B cell (primary cell): ENCODE measurements at regions not wholly inside any gene's neighbourhood (a gene's known extent, or its start where the extent isn't known, plus 50 kb on each side); places are given as distances from the start of the nearest gene placed in this dataset.

Experiments used
- ATAC-seq: fragments of 200-7000 bp; cut with Tn5 transposase; one replicate; pipeline ENCODE4 v1.10.0; 2021; ENCODE audit warnings: low read depth, mild to moderate bottlenecking, moderate number of reproducible peaks, moderate library complexity
- CTCF ChIA-PET: fragments of 350-600 bp; sonication (Branson Sonifier 250); formaldehyde crosslinking; loops from one replicate; lab custom pipeline; 2021; ENCODE audit warnings: antibody characterized with exemption, inconsistent platforms; lab: Charles Lee
- POLR2A ChIA-PET: fragments of 350-600 bp; sonication (Branson Sonifier 250); formaldehyde crosslinking; loops from one replicate; lab custom pipeline; 2021; ENCODE audit warnings: antibody characterized with exemption; lab: Charles Lee
- DNase-seq: peaks from one replicate; pipeline ENCODE4 v3.0.0; 2013
- H2AFZ ChIP-seq: 2 replicates; pipeline ENCODE4 v1.6.1; 2012; ENCODE audit warnings: mild to moderate bottlenecking, low read depth, low read length; ENCODE audit not compliant: insufficient read depth, poor library complexity, severe bottlenecking
- H3K27ac ChIP-seq, 2 donors: 1 replicate in 1 of 2; 2 replicates in 1 of 2; pipeline ENCODE4 v1.5.1; 2012 to 2013; ENCODE audit warnings: low read length in 2 of 2, mild to moderate bottlenecking in 2 of 2, moderate library complexity in 1 of 2
- H3K27me3 ChIP-seq, 4 experiments: fragments of 200-600 bp in 1 of 4; sonication (generic) in 1 of 4; replicated peaks in 1 of 4; 1 replicate in 2 of 4; 2 replicates in 2 of 4; pipeline versions ENCODE4 v1.6.1 to v1.7.0; 2013 to 2016; ENCODE audit warnings: low read length in 3 of 4, mild to moderate bottlenecking in 2 of 4, mixed read lengths in 1 of 4, moderate library complexity in 1 of 4; ENCODE audit not compliant: insufficient read depth in 4 of 4, control insufficient read depth in 3 of 4; ENCODE audit errors: control extremely low read depth in 1 of 4
- H3K36me3 ChIP-seq, 2 experiments: replicated peaks in 1 of 2; 1 replicate in 1 of 2; 2 replicates in 1 of 2; pipeline versions ENCODE4 v1.6.1 to v1.7.1; 2013; ENCODE audit warnings: low read length in 1 of 2; ENCODE audit not compliant: insufficient read depth in 2 of 2, control insufficient read depth in 1 of 2; ENCODE audit errors: control extremely low read depth in 1 of 2, extremely low read depth in 1 of 2
- H3K4me1 ChIP-seq, 2 donors: fragments of 200-600 bp in 1 of 2; sonication (generic) in 1 of 2; 1 replicate in 1 of 2; 2 replicates in 1 of 2; pipeline versions ENCODE4 v1.5.1 to v1.6.1; 2013 to 2017; ENCODE audit warnings: low read length in 2 of 2; ENCODE audit not compliant: control insufficient read depth in 2 of 2, insufficient read depth in 2 of 2
- H3K4me2 ChIP-seq: replicated peaks from 2 replicates; pipeline ENCODE3; 2012; ENCODE audit warnings: mild to moderate bottlenecking, low read depth, low read length; ENCODE audit not compliant: poor library complexity, severe bottlenecking
- H3K4me3 ChIP-seq, 5 experiments: fragments of 200-600 bp in 1 of 5; sonication (generic) in 1 of 5; 1 replicate in 3 of 5; 2 replicates in 2 of 5; pipeline versions ENCODE4 v1.5.1 to v1.7.0; 2011 to 2016; ENCODE audit warnings: low read length in 4 of 5, mild to moderate bottlenecking in 4 of 5, low read depth in 2 of 5, control low read depth in 1 of 5, moderate library complexity in 1 of 5; ENCODE audit not compliant: insufficient read depth in 1 of 5; ENCODE audit errors: control extremely low read depth in 1 of 5, extremely low read depth in 1 of 5
- H3K79me2 ChIP-seq: fragments of 200-600 bp; sonication (generic); one replicate; pipeline ENCODE4 v1.6.0; 2016; ENCODE audit warnings: low read length; ENCODE audit not compliant: control insufficient read depth, insufficient read depth
- H3K9ac ChIP-seq: fragments of 200-600 bp; sonication (generic); 2 replicates; pipeline ENCODE4 v1.6.1; 2017; ENCODE audit warnings: mild to moderate bottlenecking, low read length, moderate library complexity
- H3K9me3 ChIP-seq, 3 donors: one replicate each; pipeline versions ENCODE4 v1.6.1 to v1.7.1; 2013; ENCODE audit warnings: low read length in 2 of 3; ENCODE audit not compliant: control insufficient read depth in 2 of 3, insufficient read depth in 1 of 3; ENCODE audit errors: control extremely low read depth in 1 of 3
- H4K20me1 ChIP-seq: 2 replicates; pipeline ENCODE4 v1.6.0; 2012; ENCODE audit warnings: mild to moderate bottlenecking, low read length; ENCODE audit not compliant: insufficient read depth, control insufficient read depth, poor library complexity, severe bottlenecking
- H3K27ac Mint-ChIP-seq: one replicate; pipeline ENCODE4 v1.8.0; 2021; ENCODE audit warnings: mixed read lengths
- H3K27me3 Mint-ChIP-seq: one replicate; pipeline ENCODE4 v1.8.0; 2021; ENCODE audit warnings: mixed read lengths
- H3K4me1 Mint-ChIP-seq: one replicate; pipeline ENCODE4 v1.8.0; 2021; ENCODE audit warnings: mixed read lengths
- H3K4me3 Mint-ChIP-seq: one replicate; pipeline ENCODE4 v1.8.0; 2021; ENCODE audit warnings: mixed read lengths
- H3K9me3 Mint-ChIP-seq: one replicate; pipeline ENCODE4 v1.8.0; 2022; ENCODE audit warnings: mixed read lengths; ENCODE audit not compliant: insufficient read depth
- EZH2 ChIP-seq: IDR thresholded peaks from 2 replicates; pipeline ENCODE4 v1.6.1; 2012; ENCODE audit warnings: borderline replicate concordance, low read depth, mild to moderate bottlenecking, moderate library complexity, low read length; ENCODE audit not compliant: insufficient read depth, poor library complexity, severe bottlenecking
- WGBS: methylation state at CpG from one replicate; pipeline ENCODE4 v1.1.5; 2013; ENCODE audit warnings: missing lambda C conversion rate; ENCODE audit not compliant: insufficient coverage; 5-methylcytosine and 5-hydroxymethylcytosine counted together
- intact Hi-C: fragments of 100-400 bp; cut with micrococcal nuclease; formaldehyde crosslinking; loops from one replicate; pipeline ENCODE4 v1.10.0; 2022
- TF ChIP-seq, protein P1 (sequence below): fragments of 200-600 bp; IDR thresholded peaks from one replicate; pipeline ENCODE4 v1.8.0; 2022; ENCODE audit warnings: antibody characterized with exemption, mild to moderate bottlenecking

DNA sequence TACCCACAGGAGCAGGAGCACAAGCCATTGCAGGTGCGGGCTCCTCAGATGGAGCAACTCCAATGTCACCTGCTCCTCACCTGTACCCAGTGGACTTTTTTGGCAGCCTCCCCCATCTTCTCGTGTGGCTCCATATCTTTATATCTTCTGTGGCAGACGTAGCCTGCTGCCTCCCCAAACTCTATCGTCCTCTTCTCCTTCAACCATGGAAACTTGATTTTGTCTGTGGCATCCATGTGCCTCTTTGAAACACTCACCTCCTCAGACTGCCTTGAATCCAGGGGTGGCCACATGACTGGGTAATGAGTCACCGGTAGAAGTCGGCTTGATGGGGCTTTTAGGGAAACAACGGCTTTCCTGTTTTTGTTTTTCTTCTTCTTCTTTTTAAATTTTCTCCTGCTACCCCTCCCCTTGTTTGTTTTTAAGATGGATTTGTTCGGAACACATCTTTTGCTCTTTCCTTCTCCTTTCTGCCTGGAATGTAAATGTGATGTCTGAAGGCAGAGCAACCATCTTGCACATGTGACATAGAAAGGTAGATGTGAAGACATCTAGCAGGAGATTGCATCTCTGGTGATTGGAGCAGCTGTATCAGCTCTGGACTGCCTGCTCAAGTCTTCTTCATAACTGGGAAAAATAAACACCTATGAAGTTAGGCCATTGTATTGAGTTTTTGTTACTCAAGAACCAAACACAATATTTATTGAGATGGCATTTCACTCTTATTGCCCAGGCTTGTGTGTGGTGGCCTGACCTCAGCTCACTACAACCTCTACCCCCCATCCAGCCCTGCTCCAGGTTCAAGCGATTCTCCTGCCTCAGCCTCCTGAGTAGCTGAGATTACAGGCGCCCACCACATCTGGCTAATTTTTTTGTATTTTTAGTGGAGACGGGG lies 69.9 kb upstream of the DDR1 start:
- H3K9ac ChIP-seq = no peak overlapping the region
- no peak overlapping the region for H2AFZ ChIP-seq
- no peaks in the 10 kb centered on the region for H3K79me2 ChIP-seq
- H3K4me2 ChIP-seq = no peak overlapping the region
- TF ChIP-seq, protein P1, sequence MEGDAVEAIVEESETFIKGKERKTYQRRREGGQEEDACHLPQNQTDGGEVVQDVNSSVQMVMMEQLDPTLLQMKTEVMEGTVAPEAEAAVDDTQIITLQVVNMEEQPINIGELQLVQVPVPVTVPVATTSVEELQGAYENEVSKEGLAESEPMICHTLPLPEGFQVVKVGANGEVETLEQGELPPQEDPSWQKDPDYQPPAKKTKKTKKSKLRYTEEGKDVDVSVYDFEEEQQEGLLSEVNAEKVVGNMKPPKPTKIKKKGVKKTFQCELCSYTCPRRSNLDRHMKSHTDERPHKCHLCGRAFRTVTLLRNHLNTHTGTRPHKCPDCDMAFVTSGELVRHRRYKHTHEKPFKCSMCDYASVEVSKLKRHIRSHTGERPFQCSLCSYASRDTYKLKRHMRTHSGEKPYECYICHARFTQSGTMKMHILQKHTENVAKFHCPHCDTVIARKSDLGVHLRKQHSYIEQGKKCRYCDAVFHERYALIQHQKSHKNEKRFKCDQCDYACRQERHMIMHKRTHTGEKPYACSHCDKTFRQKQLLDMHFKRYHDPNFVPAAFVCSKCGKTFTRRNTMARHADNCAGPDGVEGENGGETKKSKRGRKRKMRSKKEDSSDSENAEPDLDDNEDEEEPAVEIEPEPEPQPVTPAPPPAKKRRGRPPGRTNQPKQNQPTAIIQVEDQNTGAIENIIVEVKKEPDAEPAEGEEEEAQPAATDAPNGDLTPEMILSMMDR = no peak
- no peak for TF ChIP-seq EZH2
- ATAC-seq (no peak), DNase-seq (no peak)
- no peaks in the 10 kb centered on the region for H3K9me3 Mint-ChIP-seq
- no peaks in the 10 kb centered on the region for H4K20me1 ChIP-seq
- H3K4me1 ChIP-seq = peaks cover 7 to 10% of the 10 kb centered on the region in 2 donors
- H3K27me3 ChIP-seq = peaks cover 0 to 2% (median under 1%) of the 10 kb centered on the region in 4 experiments
- H3K27me3 Mint-ChIP-seq = no peaks in the 10 kb centered on the region
- H3K4me1 Mint-ChIP-seq = peaks cover 28% of the 10 kb centered on the region
- CTCF ChIA-PET = interaction anchor here (0.7 to 1.5 kb wide), 3 partner anchors 18 to 273 kb away, joined by 3 read pairs; partner anchors contain the start of gene IER3
- no peak overlapping the region for H3K27ac Mint-ChIP-seq
- no peak overlapping the region for H3K27ac ChIP-seq
- H3K9me3 ChIP-seq = no peaks in the 10 kb centered on the region
- H3K4me3 ChIP-seq = no peak overlapping the region
- WGBS = 86% methylated on average over 4 of the region's 11 CpGs
- POLR2A ChIA-PET = no interaction called here
- H3K4me3 Mint-ChIP-seq = no peak overlapping the region
- intact Hi-C loops = no loop called here
- no peaks in the 10 kb centered on the region for H3K36me3 ChIP-seq

DNA sequence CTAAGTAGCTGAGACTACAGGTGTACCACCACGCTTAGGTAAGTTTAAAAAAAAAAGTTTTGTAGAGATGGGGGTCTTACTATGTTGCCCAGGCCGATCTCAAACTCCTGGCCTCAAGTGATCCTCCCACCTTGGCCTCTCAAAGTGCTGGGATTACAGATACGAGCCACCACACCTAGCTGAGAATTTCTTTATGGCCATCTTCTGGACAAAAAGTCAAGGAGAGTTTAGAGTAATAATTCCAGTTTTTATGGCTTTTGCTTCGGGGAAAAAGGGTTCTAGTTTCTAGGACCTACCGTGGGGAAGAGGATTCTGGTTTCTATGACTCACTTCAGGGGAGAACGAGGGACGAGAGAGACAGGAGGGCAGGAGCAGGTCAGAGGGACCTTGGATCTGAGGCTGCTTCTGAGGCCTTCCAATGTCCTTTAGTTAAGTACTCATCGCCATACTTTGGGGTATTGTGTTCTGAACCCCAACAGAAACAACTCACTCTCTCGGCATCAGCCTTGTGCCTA lies 69.3 kb upstream of the IER3 start:
- Histone ChIP-seq H3K4me2 (no peak overlapping the region), H3K4me1 (peaks cover 7 to 10% of the 10 kb centered on the region in 2 donors), H3K4me3 (no peak overlapping the region), H3K36me3 (no peaks in the 10 kb centered on the region), H3K27ac (no peak overlapping the region), H3K9me3 (no peaks in the 10 kb centered on the region), H2AFZ (no peak overlapping the region), H4K20me1 (no peaks in the 10 kb centered on the region), H3K27me3 (peaks cover 0 to 2% (median under 1%) of the 10 kb centered on the region in 4 experiments), H3K79me2 (no peaks in the 10 kb centered on the region), H3K9ac (no peak overlapping the region)
- H3K27me3 Mint-ChIP-seq = peaks cover under 1% of the 10 kb centered on the region
- no peaks in the 10 kb centered on the region for H3K9me3 Mint-ChIP-seq
- TF ChIP-seq, protein P1 = no peak
- TF ChIP-seq EZH2 = no peak
- no peak overlapping the region for H3K27ac Mint-ChIP-seq
- intact Hi-C loops = no loop called here
- DNase-seq = no peak
- CTCF ChIA-PET = interaction anchor here (1.1 kb wide), 1 partner anchor 134 kb away, joined by 3 read pairs; no protein-coding TSS in a partner anchor
- no peak for ATAC-seq
- no peak overlapping the region for H3K4me3 Mint-ChIP-seq
- POLR2A ChIA-PET = no interaction called here
- 79% methylated on average over 7 of the region's 9 CpGs for WGBS
- peaks cover 29% of the 10 kb centered on the region for H3K4me1 Mint-ChIP-seq
